Germinal center (tissue), 1 donor: ENCODE measurements at regions not wholly inside any gene's neighbourhood (a gene's known extent, or its start where the extent isn't known, plus 50 kb on each side); places are given as distances from the start of the nearest gene placed in this dataset.
"Not testable (repeated sequence)": the region's sequence is repeated elsewhere in the genome, so short reads cannot be mapped to it uniquely, and the experiment has no call there.

Experiments used
- DNase-seq: peaks from one replicate; pipeline ENCODE4 v3.0.0; 2012; ENCODE audit warnings: mixed read lengths, low spot score

- no peak for DNase-seq
Measured at GRCh38 chr3:159455741-159456181, 532.9 kb upstream of the IL12A start.

- no peak for DNase-seq
Measured at GRCh38 chr3:159458010-159458409, 530.6 kb upstream of the IL12A start.

DNA sequence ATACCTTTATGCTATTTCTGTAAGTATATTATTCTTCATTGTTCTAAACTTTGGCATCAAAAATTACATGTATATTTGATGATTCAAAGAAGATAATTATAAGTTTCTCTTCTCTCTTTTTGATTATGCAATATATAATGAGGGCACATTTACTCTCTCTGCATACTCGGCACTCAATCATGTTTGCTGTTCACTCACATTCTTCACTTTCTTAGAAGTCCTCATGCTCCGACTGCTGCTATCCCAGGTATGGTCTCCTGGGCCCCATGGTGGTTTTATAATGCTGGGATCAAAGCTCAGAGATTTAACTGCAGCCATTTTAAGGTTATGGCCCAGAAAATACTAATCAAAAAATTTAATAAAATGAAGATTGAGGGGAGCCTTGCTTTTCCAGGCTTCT lies 529.7 kb upstream of the IL12A start:
- DNase-seq = no peak

DNA sequence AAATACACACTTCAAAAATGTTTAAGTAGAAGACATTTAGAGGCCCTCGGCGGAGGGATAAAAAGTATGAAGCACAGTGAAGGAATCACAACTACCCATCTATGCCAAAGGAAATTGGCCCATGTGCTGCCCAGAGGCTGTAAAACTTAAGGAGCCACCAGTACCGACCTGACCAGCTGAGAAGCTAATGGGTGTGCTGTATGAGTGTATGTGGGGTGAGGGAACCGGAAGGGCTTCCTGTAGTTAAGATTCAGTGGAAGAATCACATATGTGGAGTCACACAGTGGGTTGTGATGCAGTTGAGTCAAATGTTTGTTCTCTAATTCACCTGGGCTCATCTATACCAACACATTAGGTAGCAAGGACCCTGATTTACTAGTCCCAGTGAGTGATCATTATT lies 516.0 kb upstream of the IL12A start:
- no peak for DNase-seq

DNA sequence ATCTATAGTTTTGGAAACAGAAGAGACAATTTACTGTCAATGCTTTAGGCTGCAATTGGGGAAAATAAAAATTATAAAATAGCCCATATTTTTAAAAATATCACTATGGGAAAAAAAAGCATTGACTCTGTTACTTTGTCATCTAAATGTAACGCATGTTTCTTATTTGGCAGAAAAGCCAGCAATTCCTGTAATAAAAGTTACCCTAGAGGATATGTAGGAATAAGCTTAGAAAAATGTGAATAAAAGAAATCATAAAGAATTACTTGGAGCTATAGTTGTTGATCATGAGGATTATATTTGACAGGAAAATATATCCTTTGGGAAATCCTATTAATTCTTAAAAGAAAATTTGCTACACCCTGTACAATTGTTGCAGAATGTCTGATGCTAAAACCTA lies 515.4 kb upstream of the IL12A start:
- no peak for DNase-seq

GRCh38 chr3:159480046-159480445 lies 508.6 kb upstream of the IL12A start:
- DNase-seq = no peak

DNA sequence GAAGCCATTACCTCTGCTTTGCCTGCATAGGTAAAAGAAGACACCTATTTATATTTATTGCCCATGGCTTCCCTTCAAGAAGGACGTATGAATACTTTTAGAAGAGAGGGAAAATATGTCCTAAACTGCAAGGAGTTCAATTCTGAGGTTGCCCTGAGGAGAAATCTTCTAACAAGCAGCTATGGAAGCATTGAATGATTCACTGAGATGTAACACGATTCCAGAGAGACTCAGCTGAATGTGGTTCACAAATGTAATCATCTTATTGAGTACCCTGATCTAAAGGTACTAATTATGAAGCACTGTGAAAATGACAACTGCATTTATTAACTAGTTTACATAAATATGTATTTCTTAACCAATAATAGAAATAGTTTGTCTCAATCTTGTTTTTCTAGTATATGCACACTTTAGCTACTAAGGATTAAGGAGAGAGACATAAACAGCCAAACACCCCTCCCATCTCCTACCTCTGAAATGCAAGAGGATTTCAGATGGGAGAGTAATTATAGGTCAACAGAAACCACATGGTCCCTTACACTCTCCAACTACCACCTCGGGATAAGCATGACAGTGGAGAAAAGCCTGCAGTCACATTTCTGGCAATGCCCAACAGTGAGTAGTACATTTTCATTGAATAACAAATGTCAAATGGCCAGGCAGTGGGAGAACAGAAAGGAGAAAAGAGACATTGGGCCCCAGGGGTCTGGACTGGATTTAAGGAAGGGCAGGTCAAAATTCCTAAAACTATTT lies 506.2 kb upstream of the IL12A start:
- DNase-seq = no peak

GRCh38 chr3:159482994-159483367 lies 505.7 kb upstream of the IL12A start:
- DNase-seq = no peak

- DNase-seq = no peak
Measured at GRCh38 chr3:159486580-159486979, 502.1 kb upstream of the IL12A start.

GRCh38 chr3:159487304-159487703 lies 501.3 kb upstream of the IL12A start:
- no peak for DNase-seq

GRCh38 chr3:159488602-159489001 lies 500.0 kb upstream of the IL12A start:
- no peak for DNase-seq

DNA sequence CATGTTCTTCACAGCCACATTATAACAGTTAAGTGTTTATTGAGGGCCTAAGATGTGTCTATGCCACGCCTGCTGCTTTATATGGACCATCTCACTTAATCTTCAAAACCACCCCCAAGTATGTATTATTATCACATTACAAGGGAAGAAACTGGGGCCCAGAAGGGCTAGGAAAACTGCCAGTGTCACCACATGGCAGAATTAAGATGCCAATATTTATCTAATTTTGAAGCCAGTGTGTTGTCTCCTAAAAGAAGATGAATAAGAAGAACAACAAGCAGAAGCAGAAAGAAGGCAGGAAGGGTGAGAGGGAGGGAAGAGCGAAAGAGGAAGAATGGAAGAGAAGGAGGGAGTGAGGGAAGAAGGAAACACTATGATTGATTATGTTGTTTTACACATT lies 491.3 kb upstream of the IL12A start:
- DNase-seq = no peak

DNA sequence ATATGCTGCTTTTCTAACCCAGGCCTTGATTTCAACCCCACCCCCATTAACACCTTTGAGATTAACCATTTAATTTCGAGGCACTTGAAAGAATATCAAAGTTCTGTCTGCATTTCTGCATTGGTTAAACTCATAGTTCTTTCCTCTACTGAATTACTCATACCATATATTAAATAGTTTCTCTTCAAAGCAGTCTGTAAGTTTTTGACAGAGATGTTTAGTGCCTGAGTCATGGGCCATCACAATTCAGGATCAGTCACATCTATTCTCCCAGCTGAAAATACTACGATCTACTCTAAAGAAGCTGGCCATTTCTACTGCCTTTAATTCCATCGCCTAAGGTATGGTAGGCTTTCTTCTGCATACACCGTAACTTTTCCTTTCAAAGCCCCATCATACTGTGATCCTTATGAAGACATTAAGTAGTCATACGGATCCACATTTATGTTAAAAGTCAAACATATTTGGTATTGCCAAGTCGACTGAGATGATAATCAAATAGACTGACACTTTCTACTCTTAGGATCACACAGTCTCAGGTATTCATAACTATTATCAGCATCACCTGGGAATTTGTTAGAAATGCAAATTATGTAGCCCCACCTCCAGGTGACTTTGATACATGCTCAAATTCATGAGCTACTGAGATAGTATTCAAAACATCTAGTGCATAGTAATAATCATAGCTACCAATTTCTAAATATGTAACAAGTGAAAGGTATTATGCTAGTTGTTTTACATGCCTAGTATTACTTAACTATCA lies 489.4 kb upstream of the IL12A start:
- DNase-seq = no peak

DNA sequence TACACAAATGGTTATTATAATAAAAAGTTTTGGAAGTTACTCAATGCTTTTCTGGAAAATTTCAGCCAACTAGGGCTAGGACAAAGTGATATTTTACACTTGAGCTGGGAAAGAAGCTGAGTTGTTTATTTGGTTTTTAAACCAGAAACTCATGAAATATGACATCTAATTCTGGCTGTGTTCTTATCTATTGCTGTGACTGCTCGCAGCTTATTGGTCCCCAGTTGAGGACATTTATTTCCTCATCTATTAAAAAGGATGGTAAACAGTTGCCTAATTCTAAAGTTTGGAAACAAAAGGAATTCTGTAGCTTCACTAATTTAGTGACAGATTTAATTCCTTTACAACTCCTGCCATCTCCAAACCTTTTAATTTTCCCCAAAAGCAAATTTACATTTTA lies 487.6 kb upstream of the IL12A start:
- no peak for DNase-seq

GRCh38 chr3:159502986-159503385 lies 485.6 kb upstream of the IL12A start:
- DNase-seq = no peak

DNA sequence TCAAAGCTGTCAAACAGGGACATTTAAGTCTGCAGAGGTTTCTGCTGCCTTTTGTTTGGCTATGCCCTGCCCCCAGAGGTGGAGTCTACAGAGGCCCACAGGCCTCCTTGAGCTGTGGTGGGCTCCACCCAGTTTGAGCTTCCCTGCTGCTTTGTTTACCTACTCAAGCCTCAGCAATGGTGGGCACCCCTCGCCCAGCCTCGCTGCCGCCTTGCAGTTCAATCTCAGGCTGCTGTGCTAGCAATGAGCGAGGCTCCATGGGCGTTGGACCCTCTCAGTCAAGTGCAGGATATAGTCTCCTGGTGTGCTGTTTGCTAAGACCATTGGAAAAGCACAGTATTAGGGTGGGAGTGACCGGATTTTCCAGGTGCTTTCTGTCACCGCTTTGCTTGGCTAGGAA lies 477.6 kb upstream of the IL12A start:
- DNase-seq = not testable (repeated sequence)

- no peak for DNase-seq
Measured at GRCh38 chr3:159513444-159513843, 475.2 kb upstream of the IL12A start.

DNA sequence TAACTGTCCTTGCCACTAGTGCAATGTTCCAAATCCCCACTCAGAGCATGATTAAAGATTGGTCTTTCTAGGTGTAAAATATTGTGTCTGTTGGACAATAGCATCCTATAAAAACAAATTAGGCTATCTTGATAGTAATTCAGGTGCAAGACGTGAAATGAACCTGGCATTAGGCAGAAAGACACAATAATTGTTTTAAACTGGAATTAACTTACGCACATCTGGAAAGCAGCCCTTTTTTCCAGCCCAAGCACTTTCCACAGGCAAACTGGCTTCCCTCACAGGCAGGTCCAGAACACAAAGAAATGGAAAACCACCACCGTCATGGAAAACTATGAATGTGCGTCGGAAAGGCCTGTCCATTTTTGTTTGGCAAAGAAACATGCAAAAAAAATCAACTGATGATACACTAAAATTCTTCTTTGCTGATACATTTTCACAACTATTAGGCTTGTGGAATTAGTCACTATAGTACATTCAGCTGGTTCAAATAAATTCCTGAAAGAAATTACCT lies 474.7 kb upstream of the IL12A start:
- no peak for DNase-seq

- DNase-seq = no peak
Measured at GRCh38 chr3:159517105-159517504, 471.5 kb upstream of the IL12A start.

DNA sequence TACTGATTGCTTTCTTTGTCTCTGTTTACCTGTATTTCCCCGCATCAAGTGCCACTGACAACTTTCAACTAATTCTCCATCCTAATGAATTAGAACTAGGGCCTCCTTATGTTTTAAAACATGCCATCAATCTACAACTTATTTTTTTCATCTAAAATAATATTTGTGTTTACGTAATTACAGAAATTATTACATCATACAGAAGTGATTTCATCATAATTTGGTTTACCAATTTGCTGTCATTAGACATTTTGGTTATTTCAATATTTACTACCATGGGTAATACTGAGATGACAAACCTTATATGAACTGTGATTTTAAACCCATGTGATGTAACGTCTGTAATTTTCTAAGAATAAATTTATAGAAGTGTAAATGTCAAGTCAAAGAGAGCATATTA lies 468.0 kb upstream of the IL12A start:
- no peak for DNase-seq

DNA sequence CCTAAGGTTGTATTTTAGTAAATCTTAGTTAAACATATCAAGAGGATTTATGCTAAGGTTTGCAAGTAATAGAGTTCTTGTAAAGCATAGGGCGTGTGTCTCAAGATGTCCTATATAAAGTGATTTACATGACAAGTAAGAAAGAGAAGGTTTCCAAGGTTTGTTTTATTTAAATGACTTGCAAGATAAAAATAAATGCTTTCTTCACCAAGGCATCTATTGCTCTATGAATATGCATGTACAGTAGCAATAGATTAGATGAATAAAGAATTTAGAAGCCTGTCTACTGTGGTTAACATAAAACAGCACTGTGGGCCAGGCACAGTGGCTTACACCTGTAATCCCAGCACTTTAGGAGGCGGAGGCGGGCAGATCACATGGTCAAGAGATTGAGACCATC lies 466.4 kb upstream of the IL12A start:
- no peak for DNase-seq

- no peak for DNase-seq
Measured at GRCh38 chr3:159528251-159528895, 460.3 kb upstream of the IL12A start.

GRCh38 chr3:159532577-159532976 lies 456.1 kb upstream of the IL12A start:
- no peak for DNase-seq
